KMS-11 (cell line): ENCODE measurements at regions not wholly inside any gene's neighbourhood (a gene's known extent, or its start where the extent isn't known, plus 50 kb on each side); places are given as distances from the start of the nearest gene placed in this dataset.

Experiments used
- H2AFZ ChIP-seq: fragments of 200-600 bp; sonication (generic); 2 replicates; pipeline ENCODE4 v1.6.1; 2016; ENCODE audit warnings: antibody characterized with exemption, mixed run types, low read depth
- H3K27ac ChIP-seq: fragments of 200-600 bp; sonication (generic); 2 replicates; pipeline ENCODE4 v1.6.1; 2016; ENCODE audit warnings: mild to moderate bottlenecking, mixed run types
- H3K27me3 ChIP-seq: fragments of 200-600 bp; sonication (generic); 2 replicates; pipeline ENCODE4 v1.6.1; 2017; ENCODE audit warnings: mild to moderate bottlenecking, low read depth, mixed run types, moderate library complexity; ENCODE audit not compliant: insufficient read depth
- H3K36me3 ChIP-seq: fragments of 200-600 bp; sonication (generic); 2 replicates; pipeline ENCODE4 v1.6.1; 2017; ENCODE audit warnings: mild to moderate bottlenecking, mixed run types; ENCODE audit not compliant: insufficient read depth
- H3K4me1 ChIP-seq: fragments of 200-600 bp; sonication (generic); 2 replicates; pipeline ENCODE4 v1.6.1; 2016; ENCODE audit warnings: mild to moderate bottlenecking, low read depth, mixed run types; ENCODE audit not compliant: poor library complexity, severe bottlenecking
- H3K4me2 ChIP-seq: fragments of 200-600 bp; sonication (generic); 2 replicates; pipeline ENCODE4 v1.7.0; 2016; ENCODE audit warnings: mild to moderate bottlenecking, mixed run types
- H3K4me3 ChIP-seq: fragments of 200-600 bp; sonication (generic); IDR thresholded peaks from 2 replicates; pipeline ENCODE4 v1.6.1; 2017; ENCODE audit warnings: low read depth, low read length, mixed read lengths; ENCODE audit not compliant: insufficient read depth
- H3K79me2 ChIP-seq: fragments of 200-600 bp; sonication (generic); 2 replicates; pipeline ENCODE4 v1.6.1; 2016; ENCODE audit warnings: low read depth, mixed run types; ENCODE audit not compliant: insufficient read depth
- H3K9ac ChIP-seq: fragments of 200-600 bp; sonication (generic); 2 replicates; pipeline ENCODE4 v1.6.1; 2016; ENCODE audit warnings: mild to moderate bottlenecking, mixed run types
- H4K20me1 ChIP-seq: fragments of 200-600 bp; sonication (generic); 2 replicates; pipeline ENCODE4 v1.6.1; 2016; ENCODE audit warnings: mild to moderate bottlenecking, mixed run types; ENCODE audit not compliant: insufficient read depth
- CTCF ChIP-seq: fragments of 200-600 bp; sonication (generic); conservative IDR thresholded peaks from 2 replicates; pipeline ENCODE4 v1.6.1; 2017; ENCODE audit warnings: low read depth, mild to moderate bottlenecking, antibody characterized with exemption, low read length, moderate library complexity, mixed read lengths

- Histone ChIP-seq H3K9ac (no peak overlapping the region), H3K4me3 (no peak overlapping the region), H3K36me3 (no peaks in the 10 kb centered on the region), H3K27ac (no peak overlapping the region), H3K79me2 (no peaks in the 10 kb centered on the region), H3K4me1 (no peaks in the 10 kb centered on the region), H4K20me1 (no peaks in the 10 kb centered on the region), H3K27me3 (no peaks in the 10 kb centered on the region), H2AFZ (no peak overlapping the region), H3K4me2 (no peak overlapping the region)
- no peak for TF ChIP-seq CTCF
Measured at GRCh38 chr20:22866812-22867341, 168.2 kb upstream of the SSTR4 start.

GRCh38 chr20:22878166-22878565 is 156.9 kb upstream of the SSTR4 start:
- Histone ChIP-seq H3K9ac (no peak overlapping the region), H2AFZ (no peak overlapping the region), H3K4me1 (no peaks in the 10 kb centered on the region), H3K4me3 (no peak overlapping the region), H3K79me2 (no peaks in the 10 kb centered on the region), H4K20me1 (no peaks in the 10 kb centered on the region), H3K27ac (no peak overlapping the region), H3K36me3 (no peaks in the 10 kb centered on the region), H3K4me2 (no peak overlapping the region), H3K27me3 (no peaks in the 10 kb centered on the region)
- TF ChIP-seq CTCF, result no peak

GRCh38 chr20:22880277-22880676 is 154.8 kb upstream of the SSTR4 start:
- H3K4me2 ChIP-seq, result no peak overlapping the region
- H2AFZ ChIP-seq, result no peak overlapping the region
- no peaks in the 10 kb centered on the region for H3K36me3 ChIP-seq
- H3K4me3 ChIP-seq, result no peak overlapping the region
- no peaks in the 10 kb centered on the region for H3K27me3 ChIP-seq
- H3K27ac ChIP-seq, result no peak overlapping the region
- no peak overlapping the region for H3K9ac ChIP-seq
- H3K79me2 ChIP-seq, result no peaks in the 10 kb centered on the region
- TF ChIP-seq CTCF, result no peak
- no peaks in the 10 kb centered on the region for H4K20me1 ChIP-seq
- no peaks in the 10 kb centered on the region for H3K4me1 ChIP-seq

- Histone ChIP-seq H4K20me1 (no peaks in the 10 kb centered on the region), H3K4me2 (no peak overlapping the region), H3K4me1 (no peaks in the 10 kb centered on the region), H3K4me3 (no peak overlapping the region), H3K27ac (no peak overlapping the region), H3K36me3 (no peaks in the 10 kb centered on the region), H3K9ac (no peak overlapping the region), H3K27me3 (no peaks in the 10 kb centered on the region), H3K79me2 (no peaks in the 10 kb centered on the region), H2AFZ (no peak overlapping the region)
- no peak for TF ChIP-seq CTCF
Measured at GRCh38 chr20:22887796-22888195, 147.3 kb upstream of the SSTR4 start.
